Pons (tissue), 1 donor: ENCODE measurements at regions not wholly inside any gene's neighbourhood (a gene's known extent, or its start where the extent isn't known, plus 50 kb on each side); places are given as distances from the start of the nearest gene placed in this dataset.

Experiments used
- DNase-seq: peaks from one replicate; pipeline ENCODE4 v3.0.0-alpha.2; 2016; ENCODE audit warnings: low spot score

DNA sequence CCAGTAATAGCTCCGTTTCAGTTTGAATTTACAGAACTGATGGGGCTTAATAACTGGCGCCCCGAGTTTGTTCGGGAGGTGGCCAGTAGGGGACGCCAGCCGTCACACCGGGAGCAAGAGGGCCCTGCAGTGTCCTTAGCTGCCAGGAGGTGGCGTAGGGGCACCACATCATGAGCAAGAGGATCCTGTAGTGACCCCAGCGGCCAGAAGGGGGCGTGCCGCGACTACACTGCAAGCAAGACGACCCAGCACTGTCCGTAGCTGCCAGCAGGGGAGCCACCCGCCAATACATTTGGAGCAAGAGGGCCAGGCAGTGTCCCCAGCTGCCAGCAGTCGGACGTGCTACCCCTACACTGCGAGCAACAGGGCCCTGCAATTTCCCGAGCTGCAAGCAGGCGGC, 663.7 kb upstream of the B3GAT1 start:
- no peak for DNase-seq

DNA sequence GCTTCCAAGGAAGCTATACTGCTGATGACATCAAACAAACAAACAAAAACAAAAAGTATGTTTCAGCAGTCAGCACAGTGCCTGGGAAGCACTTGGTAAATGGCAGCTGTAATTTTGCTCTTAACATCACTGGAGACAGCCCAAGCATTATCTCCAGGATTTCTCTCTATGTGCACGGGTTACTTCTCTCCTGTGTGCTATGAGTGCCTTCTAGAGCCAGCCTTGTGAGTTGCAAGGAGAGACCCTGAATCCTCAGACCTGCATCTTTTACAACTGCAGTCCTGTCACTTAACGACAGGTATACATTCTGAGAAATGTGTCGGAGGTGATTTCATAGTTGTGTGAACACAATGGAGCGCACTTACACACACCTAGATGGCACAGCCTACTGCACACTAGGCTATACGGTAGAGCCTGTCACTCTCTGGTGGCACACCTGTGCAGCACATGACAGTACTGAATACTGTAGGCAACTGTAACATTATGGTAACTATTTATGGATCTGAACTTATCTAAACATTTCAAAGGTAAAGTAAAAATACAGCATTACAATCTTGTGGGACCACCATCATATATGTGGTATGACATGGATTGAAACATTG, 662.5 kb upstream of the B3GAT1 start:
- DNase-seq: peak; percentile 22

DNA sequence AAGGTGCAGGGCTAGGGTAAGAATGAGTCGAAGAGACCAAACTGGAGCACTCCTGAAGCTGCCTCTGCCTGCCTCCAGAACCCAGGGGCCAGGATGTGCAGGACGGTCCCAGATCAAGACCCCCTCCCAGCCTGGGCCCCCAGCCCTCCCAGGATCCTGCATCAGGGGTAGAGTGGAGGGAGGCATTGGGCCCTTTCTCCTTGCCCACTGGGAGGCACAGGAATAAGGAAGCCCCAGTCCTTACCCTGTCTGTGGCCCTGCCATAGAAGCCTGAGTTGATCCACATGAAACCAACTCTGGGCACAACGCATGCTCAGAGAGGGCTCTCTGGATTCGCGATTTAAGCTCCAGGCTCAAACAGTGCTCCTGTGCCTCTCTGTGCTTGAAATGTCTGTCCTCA, 661.8 kb upstream of the B3GAT1 start:
- no peak for DNase-seq

DNA sequence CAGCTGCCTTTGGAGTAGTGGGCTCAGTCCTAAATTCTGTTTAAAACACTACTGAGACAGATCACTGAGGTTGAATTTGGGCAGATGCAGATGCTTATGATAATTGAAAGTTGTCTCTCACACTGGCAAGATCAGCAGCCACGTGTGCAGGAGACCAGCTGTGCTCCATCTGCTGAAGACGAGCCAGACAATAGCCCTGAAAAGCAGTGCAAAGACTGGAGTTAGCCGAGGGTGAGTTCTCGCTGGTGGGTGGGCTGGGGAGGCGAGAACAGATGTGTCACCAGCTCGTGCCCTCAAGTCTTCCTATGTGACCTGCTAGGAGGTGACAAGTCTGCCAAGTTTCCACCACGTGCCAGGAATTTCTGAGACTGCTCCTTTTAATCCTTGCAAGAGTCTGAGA, 661.3 kb upstream of the B3GAT1 start:
- no peak for DNase-seq

DNA sequence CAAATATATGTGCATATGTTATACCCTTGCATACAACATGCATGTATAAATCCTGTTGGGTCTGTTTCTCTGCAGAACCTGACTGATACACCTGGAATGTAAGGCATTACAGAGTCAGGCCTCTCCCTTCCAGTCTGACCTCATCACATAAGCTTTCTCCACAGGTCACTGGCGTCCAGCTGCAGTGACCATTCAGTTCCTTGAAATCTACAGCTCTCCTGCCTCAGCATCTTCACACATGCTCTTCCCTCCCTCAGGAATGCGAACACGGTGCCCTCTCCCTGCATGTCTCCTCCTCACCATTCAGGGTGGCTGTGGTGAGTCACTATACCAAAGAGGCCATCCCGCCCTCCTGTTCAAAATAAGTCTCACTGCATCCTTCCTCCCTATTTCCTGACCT, 657.8 kb upstream of the B3GAT1 start:
- no peak for DNase-seq

DNA sequence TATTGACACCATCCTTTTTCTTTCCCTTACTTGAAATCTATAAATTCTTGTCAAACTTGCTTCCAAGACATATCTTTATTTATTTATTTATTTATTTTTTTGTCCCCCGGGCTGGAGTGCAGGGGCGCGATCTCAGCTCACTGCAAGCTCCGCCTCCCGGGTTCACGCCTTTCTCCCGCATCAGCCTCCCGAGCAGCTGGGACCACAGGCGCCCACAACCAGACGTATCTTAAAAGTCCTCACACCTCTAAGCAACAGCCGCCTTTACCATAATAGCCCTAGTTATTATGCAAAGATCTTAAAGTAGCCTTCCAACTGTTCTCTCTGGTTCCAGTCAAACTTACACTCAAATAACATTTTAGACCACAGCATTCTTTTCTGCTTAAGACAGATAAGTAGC, 657.0 kb upstream of the B3GAT1 start:
- no peak for DNase-seq

DNA sequence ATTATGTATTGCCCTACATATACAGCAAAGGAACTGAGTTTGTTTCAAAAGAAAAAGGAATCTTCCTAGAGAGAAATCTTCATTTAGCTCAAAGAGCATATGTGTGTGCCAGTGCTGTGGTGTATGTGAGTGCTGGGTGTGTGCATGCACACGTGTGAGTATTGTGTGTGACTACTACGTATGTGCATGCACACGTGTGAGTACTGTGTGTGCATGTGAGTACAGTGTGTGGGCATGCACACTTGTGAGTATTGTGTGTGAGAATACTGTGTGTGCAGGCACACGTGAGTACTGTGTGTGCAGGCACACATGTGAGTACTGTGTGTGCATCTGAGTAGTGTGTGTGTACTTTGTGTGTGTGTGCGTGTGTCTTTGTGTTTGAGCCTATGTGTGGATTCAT, 651.0 kb upstream of the B3GAT1 start:
- no peak for DNase-seq

DNA sequence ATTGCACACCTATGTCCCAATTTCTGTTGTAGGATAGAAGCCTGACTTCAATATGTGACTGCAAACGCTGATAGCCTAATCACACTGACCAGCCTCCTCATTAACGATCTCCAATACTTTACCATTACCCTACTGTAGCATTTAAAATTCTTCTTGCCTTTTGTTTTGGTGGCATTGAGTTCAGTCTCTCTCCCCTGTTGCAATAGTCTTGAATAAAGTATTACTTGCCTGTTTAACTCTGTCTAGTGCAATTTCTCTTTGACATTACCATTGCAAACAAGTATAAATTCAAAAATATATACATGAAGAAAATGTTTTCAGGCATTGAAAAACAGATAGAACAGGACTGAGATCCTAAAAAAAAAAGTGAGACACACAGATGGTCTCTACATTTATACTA, 649.1 kb upstream of the B3GAT1 start:
- no peak for DNase-seq

DNA sequence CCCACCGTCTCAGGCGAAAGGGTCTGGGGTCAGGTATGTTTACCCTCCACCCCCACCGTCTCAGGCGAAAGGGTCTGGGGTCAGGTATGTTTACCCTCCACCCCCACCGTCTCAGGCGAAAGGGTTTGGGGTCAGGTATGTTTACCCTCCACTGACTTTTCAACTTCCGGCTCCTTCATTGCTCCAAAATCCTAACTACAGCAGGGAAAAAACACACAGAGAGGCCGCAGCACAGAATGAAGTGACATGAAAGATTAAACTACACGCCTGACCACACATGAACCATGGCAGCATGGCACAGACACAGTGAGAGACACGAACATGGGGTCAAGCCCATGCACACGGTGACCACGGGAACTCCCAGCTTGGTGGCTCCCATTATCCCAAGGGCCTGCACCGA, 634.9 kb upstream of the B3GAT1 start:
- no peak for DNase-seq

DNA sequence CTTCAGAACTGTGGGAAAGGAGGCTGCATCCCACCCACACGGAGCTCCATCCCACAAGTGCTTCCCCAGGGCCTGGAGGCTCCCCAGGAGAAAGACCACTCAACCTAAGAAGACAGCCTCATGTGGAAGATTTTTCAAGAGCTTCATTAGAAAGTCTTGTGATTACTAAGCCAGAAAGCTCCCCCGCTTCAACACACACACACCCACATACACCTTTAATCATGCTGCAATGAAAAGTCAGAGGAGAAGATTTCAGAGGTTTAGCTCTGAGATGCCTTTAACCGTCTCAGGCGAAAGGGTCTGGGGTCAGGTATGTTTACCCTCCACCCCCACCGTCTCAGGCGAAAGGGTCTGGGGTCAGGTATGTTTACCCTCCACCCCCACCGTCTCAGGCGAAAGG, 634.5 kb upstream of the B3GAT1 start:
- DNase-seq: no peak

DNA sequence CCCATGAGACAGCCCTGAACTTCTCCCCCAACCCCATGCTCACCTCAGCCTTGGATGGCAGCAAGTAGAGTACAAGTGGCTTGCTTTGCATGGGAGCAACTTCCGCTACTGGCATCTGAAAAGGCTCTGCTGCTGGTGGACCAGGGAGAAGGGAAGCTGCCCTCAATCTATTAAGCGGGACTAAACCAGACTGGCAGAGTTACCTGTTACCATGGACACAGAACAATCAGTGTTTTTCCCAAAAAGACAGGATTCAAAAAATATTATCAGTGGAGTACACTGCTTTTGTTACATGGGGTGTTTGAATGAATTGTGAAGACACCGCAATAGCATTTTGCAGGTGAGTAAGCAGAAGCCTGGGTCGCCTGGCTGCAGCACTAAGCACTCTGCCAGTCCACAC, 631.4 kb upstream of the B3GAT1 start:
- DNase-seq: no peak

DNA sequence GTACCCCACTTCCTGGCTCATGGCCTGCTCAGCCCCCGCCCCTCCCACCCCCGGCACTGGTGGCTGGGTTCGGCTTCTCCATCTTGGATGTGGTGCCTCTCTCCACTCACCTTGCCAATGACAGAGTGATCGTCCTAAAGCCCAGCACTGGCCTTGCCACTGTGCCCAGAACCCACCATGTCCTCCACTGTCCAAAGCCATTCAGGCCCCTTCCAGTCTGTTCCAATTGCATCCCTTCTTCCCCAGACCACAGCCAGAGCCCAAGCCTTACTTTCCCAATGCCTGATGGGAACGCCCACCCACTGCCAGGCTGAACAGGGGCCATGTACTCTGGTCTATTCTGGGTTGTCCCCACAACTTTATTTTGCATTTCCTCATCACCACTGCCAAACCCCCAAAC, 625.8 kb upstream of the B3GAT1 start:
- no peak for DNase-seq

DNA sequence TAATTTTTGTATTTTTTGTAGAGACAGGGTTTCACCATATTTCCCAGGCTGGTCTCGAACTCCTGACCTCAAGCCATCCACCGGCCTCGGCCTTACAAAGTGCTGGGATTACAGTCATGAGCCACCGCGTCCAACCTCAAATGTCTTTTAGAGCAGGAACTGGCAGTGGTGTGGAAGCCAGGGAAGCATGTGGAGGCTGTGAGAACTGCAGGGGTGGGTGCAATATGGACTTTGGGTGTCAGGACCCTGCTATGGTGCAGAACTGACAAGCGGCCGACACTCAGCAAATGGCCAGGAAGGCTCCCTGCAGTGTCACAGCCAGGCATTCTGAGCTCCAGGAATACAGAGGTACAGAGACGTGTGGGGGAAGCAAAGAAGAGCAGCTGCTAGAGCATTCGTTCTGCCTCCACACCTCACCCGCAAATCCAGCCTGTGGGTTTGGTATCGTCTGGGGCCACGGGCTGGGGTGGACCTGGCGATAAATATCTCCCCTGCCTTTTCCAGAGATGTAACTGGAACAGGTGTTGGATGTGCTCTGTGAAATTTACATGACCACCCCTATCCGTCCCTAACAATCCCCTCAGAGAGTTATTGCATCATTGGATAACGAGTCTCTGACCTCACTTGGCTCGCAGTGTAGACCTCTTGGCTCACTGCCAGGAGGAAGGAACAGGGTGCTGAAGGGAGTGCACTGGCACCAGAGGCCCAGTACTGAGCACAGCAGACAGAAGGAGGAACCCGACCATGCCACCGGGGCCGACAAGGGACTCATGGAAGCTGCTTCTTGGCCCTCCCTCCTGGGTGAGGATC, 624.7 kb upstream of the B3GAT1 start:
- no peak for DNase-seq

DNA sequence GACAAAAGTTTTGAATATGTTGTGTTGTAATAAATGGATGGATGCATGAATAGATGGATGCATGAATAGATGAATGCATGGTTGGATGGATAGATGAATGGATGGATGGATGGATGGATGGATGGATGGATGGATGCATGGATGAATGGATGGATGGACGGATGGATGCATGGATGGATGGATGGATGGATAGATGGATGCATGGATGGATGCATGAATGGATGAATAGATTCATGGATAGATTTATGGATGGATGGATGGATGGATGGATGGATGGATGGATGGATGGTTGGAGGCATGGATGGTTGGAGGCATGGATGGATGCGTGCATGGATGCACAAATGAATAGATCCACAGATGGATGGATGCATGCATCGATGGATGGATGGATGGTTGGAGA, 623.2 kb upstream of the B3GAT1 start:
- no peak for DNase-seq

DNA sequence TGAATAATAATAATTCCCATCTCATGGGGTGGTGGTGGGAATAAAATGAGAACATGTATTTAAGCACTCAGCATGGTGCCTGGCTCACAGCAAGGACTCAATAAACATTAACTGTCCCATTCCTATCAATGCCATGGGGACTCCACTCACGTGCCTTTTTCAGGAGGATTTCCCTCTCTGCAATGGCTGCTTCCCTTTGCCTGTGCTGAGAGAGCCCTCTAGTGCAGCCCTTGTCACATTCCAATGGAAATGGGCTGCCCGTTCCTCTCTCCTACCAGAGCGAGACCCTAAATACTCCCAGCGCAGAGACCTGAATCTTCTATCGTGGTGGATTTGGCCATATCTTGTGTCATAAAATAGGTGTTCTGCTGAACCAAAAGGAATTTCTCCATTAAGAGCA, 621.5 kb upstream of the B3GAT1 start:
- peak; percentile 82 for DNase-seq

DNA sequence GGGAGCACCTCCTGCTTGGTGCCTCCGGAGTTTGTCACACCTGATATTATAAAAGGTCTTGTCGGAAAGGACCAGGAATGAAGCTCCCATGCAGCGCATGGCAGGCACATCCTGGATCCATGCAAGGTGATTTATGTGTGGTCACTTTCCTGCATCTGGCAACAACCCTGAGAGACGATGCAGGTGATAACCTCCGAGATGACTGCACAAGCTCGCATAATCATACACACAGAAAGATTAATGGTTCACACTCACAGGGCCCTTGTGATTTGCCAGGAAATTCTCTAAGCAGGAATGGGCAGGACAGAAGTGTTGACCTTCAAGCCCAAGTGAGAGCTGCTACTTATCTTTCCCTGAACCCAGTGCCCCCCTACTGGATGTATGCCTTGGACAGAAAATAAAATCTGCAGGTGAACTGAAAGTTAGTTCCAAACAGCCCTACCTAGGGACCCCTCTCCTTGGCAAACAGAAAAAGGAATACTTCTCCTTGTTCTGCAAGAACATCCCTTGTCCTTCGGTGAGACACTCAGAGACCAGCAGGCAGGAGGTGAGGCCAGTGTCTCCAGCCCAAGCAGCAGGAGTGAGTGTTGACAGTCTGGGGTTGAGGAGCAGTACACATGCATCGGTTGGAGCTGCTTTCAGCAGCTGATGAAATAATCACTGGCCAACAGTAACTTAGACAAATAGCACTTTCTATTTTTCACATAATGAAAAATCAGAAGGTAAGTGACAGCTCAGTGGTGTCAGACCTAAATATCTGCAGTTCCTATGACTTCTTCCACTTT, 619.4 kb upstream of the B3GAT1 start:
- no peak for DNase-seq

DNA sequence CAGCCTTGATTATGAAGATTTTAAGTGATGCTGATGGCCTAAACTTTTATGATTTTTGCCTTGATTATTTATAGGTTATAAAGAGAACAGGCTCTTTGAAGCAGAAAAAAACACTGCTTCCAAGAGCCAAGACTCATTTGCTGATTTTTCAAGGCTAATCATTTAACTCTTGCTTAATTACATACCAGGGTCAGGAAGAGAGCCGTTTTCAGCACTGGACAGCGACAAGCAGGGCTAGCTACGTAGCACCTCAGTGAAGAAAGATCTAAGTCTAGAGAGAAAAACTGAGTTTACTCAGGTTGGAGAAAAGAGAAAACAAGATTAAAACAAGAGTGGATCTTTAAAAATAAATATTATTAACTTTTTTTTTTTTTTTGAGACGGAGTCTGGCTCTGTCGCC, 615.4 kb upstream of the B3GAT1 start:
- no peak for DNase-seq

DNA sequence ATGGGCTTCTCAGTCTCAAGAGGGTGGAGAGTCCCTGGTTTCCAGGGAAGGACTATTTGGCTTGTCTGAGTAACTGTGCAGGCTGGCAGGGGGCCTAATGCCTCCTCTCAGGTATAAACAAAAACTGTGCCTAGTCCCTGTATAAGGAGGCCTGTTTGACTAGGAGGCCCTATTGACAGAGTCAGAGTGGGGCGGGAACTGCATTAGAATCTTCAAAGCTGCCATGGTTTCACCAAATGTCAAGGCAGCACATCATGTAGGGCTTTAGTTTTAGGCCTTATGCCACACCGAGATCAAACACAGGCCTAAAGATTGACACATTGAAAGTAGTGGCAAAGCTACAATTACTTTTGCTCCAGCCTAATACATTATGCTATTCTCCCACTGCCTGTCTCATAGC, 611.5 kb upstream of the B3GAT1 start:
- DNase-seq: no peak

DNA sequence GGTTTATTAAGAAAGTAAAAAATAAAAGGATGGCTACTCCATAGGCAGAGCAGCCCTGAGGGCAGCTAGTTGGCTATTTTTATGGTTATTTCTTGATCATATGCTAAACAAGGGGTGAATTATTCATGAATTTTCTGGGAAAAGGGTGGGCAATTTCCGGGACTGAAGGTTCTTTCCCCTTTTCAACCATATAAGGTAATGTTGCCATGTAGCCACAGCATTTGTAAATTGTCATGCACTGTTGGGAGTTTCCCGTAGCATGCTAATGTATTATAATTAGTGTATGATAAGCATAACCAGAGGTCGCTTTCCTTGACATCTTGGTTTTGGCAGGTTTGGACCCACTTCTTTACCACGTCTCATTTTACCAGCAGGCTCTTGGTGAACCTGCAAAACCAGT, 610.4 kb upstream of the B3GAT1 start:
- DNase-seq: no peak

DNA sequence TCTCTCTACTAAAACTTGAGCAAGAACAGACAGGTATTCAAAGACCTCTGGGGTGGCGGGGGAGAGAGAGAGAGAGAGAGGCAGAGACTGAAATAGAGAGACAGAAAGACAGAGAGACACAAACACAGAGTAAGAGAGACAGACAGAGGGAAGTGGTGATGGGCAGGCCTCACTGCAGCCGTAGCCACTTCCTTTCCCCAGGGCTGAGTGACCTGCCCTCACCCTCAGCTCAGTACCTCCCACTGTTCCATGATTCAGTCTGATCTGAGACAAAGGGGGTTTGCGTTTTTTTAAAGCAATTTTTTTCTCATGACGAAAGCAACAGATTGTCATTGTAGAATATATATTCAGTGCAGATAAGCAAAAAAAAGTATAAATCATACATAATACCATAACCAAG, 607.9 kb upstream of the B3GAT1 start:
- no peak for DNase-seq

DNA sequence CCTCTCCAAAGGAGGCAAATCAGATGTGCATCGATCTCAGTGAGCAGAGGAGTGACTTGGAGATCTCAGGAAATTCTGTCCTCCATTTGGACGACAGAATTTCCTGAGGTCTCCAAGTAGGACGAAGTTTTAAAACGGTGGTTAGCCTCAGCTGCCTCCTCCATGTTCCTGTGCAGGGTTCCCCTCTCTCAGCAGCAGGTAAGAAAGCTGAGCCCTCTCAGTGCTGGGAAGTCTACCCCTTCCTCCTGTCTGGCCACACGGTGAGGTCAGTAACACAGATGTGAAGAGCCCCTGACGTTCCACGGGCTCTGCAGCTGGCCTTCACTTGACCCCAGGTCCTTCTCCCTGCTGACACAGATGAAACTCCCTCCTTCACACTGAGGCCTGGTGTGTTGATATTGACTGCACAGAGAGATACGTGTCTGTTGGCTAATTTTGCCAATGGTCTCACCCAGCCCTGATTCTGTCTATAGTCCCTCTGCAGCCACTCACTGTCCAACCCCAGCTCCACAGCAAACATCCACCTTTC, 607.4 kb upstream of the B3GAT1 start:
- DNase-seq: no peak

DNA sequence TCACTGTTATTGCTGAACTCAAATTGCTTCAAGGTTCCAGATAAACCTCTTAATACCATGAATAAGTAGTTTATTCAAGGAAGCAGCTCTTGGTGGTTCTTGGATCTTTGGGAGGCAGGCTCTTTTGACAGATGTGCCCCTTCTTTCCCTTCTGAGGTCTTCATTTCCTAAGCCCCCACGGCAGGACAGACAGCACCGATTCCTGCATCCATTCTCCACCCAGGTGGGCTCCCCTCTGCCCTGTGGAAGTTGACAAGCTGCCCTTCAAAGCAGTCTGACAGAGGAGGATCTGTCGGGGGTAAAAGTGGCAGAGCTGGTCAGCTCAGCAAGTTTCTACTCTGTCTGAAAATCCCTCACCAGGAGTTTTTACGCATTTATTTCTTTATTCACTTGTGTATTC, 605.3 kb upstream of the B3GAT1 start:
- no peak for DNase-seq

DNA sequence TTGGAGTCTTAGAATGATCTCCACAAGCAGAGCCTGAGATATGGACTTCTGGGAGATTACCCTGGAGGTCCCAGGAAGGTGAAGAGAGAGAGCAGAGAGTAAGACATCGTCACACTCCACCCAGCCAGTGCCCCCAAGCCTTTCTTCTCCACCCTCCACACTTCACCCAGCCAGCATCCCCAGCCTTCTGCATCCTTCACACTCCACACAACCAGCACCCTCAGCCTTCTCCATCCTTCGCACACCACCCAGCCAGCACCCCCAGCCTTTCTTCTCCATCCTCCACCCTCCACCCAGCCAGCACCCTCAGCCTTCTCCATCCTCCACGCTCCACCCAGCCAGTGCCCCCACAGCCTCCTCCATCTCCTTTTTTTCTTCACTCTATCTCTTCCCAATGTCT, 603.9 kb upstream of the B3GAT1 start:
- DNase-seq: no peak
